ENCODE measurements at regions not wholly inside any gene's neighbourhood (a gene's known extent, or its start where the extent isn't known, plus 50 kb on each side); places are given as distances from the start of the nearest gene placed in this dataset.
"Not testable (repeated sequence)": the region's sequence is repeated elsewhere in the genome, so short reads cannot be mapped to it uniquely, and the experiment has no call there.

DNA sequence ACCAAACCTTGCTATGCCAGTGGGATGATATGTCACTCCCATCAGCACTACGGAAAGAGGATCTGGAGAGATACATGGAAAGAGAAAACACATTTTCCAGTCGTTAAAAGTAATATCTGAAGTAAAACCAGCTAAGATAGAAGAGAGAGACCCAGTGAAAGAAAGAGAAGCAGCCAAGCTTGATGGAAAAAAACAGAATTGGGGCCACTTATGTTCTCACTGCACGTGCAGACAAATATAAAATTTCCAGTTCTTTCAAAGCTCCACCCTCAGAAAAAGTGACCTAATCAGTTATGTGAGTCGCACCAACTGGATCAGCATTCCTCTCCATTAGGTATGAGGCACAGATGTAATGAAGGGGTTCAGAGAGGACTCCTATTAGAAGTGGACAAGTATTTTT is 266.1 kb downstream of the MTERF1 start:
- no peak for DNase-seq (ENCODE audit: extremely low spot score)
- WGBS = 83% methylated on average over 4 of the region's 4 CpGs
- no peaks in the 10 kb centered on the region for H3K4me1 ChIP-seq (ENCODE audit: insufficient read depth)
- no peaks in the 10 kb centered on the region for H3K36me3 ChIP-seq (ENCODE audit: insufficient read depth)
- H3K27ac ChIP-seq (ENCODE audit: low read depth) = no peak overlapping the region
- no peak overlapping the region for H3K4me3 ChIP-seq (ENCODE audit: low read depth, low read length)

DNA sequence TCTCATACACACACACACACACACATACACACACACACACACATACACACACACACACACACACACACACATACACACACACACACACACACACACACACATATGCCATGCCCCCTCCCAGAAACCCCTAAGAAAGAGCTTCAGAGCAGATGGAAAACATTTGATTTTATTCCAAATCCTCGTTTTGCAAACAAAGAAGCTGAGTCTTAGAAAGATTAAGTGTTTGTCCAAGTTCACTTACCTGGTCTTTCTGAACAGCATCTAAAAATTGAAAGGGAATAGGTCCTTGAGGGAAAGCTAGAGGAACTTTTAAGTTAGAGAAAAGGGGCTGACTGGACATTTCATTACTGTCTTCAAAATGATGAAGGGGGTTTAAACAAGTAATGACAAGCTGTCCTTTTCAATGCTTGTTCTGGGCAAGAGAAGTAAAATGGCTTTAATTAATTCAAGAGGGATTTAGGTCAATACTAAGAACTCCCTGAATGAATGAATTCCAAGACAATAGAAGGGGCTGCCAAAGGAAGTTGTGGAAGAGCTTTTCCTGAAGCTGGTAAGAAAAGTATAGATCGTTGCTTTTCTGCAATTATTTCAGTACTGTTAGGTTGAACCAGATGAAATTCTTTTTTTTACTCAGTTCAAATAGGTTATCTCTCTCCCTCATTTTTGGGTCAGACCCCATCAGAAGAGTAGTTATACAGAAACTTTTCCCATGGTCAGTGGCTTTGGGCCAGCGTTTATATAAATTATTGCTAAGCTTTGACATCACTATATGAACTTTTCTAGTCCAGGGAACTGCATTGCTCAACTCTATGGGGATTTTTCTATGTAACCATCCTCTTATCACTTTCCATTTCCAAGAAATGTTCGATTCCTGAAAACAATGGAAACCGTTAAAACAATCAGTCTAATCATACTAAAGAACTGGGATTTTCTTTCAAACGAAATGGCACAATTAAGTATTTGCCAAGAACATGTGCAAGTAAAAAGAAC is 261.4 kb downstream of the MTERF1 start:
- no peaks in the 10 kb centered on the region for H3K4me1 ChIP-seq (ENCODE audit: insufficient read depth)
- no peaks in the 10 kb centered on the region for H3K36me3 ChIP-seq (ENCODE audit: insufficient read depth)
- H3K27ac ChIP-seq (ENCODE audit: low read depth) = no peak overlapping the region
- no peak overlapping the region for H3K4me3 ChIP-seq (ENCODE audit: low read depth, low read length)
- WGBS = 44% methylated on average over 6 of the region's 6 CpGs
- no peak for DNase-seq (ENCODE audit: extremely low spot score)

DNA sequence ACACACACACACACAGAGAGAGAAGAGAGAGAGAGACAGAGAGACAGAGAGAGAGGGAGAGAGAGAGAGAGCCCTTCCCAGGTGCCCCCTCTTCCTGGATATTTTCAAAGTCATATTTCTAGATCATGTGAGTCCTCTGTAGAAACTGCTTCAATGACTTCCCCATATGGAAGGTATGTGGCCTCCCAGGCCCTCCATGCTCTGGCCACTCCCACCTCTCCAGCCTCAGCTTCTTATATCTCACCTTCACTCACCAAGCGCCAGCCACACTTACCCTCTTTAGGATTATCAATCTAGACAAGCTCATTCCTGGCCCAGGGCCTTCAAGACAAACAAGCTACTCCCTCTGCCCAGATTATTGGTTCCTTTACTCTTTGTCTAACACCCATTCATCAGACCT is 259.7 kb downstream of the MTERF1 start:
- H3K36me3 ChIP-seq (ENCODE audit: insufficient read depth) = no peaks in the 10 kb centered on the region
- 98% methylated on average over 1 of the region's 1 CpG for WGBS
- H3K27ac ChIP-seq (ENCODE audit: low read depth) = no peak overlapping the region
- no peaks in the 10 kb centered on the region for H3K4me1 ChIP-seq (ENCODE audit: insufficient read depth)
- DNase-seq (ENCODE audit: extremely low spot score) = no peak
- H3K4me3 ChIP-seq (ENCODE audit: low read depth, low read length) = no peak overlapping the region

DNA sequence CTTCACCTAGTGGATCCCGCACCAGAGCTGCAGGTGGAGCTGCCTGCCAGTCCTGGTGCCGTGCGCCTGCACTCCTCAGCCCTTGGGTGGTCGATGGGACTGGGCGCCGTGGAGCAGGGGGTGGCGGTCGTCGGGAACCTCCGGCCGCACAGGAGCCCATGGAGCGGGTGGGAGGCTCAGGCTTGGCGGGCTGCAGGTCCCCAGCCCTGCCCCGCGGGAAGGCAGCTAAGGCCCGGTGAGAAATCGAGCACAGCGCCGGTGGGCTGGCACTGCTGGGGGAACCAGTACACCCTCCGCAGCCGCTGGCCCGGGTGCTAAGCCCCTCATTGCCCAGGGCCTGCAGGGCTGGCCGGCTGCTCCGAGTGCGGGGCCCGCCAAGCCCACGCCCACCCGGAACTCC is 253.2 kb downstream of the MTERF1 start:
- H3K4me3 ChIP-seq (ENCODE audit: low read depth, low read length); H3K27ac ChIP-seq (ENCODE audit: low read depth); DNase-seq (ENCODE audit: extremely low spot score); H3K4me1 ChIP-seq (ENCODE audit: insufficient read depth); H3K36me3 ChIP-seq (ENCODE audit: insufficient read depth): not testable (repeated sequence)
- 95% methylated on average over 28 of the region's 28 CpGs for WGBS

DNA sequence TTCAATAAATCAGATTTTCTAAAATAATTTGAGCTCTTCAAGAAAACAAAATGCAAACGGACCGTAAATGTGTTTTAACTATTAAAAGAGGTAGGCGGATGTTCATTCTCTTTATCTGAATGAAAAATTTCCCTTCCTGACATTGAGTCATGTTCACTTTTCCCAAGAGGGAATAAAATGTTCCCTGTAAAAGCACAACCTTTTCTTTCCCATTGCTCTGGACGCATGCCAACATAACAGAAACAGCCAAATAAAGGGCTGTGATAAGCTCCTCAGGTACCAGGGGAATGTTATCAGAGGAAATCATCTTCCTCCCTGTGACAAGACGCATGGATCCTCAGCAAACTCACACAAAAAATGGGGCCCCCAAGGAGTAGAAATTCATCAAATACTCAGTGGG is 251.8 kb downstream of the MTERF1 start:
- DNase-seq (ENCODE audit: extremely low spot score) = no peak
- no peaks in the 10 kb centered on the region for H3K4me1 ChIP-seq (ENCODE audit: insufficient read depth)
- H3K4me3 ChIP-seq (ENCODE audit: low read depth, low read length) = no peak overlapping the region
- no peak overlapping the region for H3K27ac ChIP-seq (ENCODE audit: low read depth)
- H3K36me3 ChIP-seq (ENCODE audit: insufficient read depth) = no peaks in the 10 kb centered on the region
- 46% methylated on average over 5 of the region's 5 CpGs for WGBS

DNA sequence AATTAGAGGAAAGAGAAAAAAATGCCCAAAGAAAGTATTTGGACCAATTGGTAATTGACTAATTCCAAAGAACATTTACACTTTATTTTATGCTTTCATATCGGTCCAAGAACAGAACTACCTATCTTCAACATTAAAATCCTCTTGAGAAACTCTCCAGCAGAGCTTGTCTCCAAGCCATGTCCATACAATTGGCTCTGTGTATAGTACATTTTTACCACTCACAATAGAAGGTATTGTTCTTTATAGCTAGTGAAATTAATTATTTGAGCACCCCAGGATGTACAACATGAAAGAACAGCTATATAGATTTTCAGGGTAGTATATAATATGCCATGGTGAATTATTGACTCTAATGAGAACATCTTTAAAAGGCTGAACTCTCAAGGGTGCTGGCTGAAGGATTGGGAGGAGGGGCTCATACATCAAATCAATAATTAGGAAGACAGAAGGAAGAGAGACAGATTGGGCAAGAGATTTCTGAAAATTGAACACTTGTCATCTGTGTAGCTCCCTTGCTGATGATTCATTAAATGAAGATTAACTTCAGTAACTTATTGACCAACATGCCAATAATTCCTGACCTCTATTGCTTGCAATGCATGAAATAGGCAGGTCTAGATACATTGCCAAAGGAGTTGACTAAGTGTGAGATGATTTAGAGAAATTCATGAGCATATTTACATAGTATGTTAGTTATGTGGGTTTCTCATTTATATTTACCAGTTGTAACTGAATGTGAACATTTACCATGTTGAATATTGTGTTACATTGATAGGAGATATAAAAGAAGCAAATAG is 249.7 kb downstream of the MTERF1 start:
- H3K4me1 ChIP-seq (ENCODE audit: insufficient read depth) = no peaks in the 10 kb centered on the region
- WGBS = 93% methylated on average over 1 of the region's 1 CpG

DNA sequence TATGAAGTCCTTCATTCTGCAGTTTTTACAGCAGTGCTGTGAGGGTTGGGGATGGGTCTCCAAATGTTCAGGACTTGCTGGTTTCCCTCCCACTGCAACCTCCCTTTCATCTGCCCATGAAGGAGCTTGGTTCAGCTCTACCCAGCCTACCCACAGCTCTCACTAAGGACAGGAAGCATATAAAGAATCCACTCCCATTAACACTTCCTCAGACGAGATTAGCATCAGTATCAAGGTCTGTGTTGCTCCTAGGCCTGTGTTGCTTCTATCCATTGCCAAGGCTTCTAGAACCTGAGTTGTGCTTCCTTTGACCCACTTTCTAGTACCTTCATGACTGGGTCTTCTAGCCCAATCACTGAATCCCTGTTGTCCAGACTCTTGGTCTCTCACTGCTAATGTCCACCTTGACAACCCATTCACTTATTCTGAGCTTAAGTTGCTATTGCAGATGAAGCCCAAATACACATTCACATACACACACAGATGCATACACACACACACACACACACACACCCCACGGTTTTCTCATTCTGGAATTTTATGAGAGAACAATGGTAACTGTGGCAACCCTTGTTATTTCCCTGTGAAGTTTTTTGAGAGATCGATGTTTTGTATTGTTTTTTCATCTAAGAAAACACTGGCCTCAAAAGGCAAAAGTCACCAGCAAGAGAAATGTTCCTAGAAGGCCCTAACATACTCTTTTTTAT is 248.1 kb downstream of the MTERF1 start:
- WGBS = 64% methylated on average over 3 of the region's 3 CpGs
- Histone ChIP-seq H3K27ac (ENCODE audit: low read depth) (no peak overlapping the region), H3K4me3 (ENCODE audit: low read depth, low read length) (no peak overlapping the region), H3K36me3 (ENCODE audit: insufficient read depth) (no peaks in the 10 kb centered on the region), H3K4me1 (ENCODE audit: insufficient read depth) (no peaks in the 10 kb centered on the region)
- DNase-seq (ENCODE audit: extremely low spot score) = no peak

More for the DNA sequence above, 249.7 kb downstream of the MTERF1 start:
- no peak for DNase-seq (ENCODE audit: extremely low spot score)
- Histone ChIP-seq H3K4me3 (ENCODE audit: low read depth, low read length) (no peak overlapping the region), H3K36me3 (ENCODE audit: insufficient read depth) (no peaks in the 10 kb centered on the region), H3K27ac (ENCODE audit: low read depth) (no peak overlapping the region)

DNA sequence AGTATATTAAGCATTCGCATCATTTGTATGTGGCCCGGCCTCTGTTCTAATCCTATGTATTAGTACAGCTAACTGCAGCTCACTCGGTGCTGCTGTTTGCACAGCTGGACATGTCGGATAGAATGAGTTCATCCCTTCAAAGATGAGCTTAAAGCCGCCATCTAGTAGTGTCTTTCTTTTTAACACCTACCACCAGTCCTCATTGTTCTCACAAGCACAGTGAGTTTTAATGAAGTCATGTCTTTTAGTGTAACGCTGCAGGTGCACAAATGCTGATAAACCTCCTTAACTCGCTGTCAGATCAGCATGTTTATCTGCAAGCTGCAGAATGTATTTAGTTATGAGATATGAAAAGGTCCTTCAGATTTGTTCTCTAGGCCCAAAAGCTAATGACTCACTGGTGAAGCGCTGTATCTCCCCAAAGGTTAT is 247.5 kb downstream of the MTERF1 start:
- Histone ChIP-seq H3K27ac (ENCODE audit: low read depth) (no peak overlapping the region), H3K36me3 (ENCODE audit: insufficient read depth) (no peaks in the 10 kb centered on the region), H3K4me3 (ENCODE audit: low read depth, low read length) (no peak overlapping the region), H3K4me1 (ENCODE audit: insufficient read depth) (no peaks in the 10 kb centered on the region)
- no peak for DNase-seq (ENCODE audit: extremely low spot score)
- 88% methylated on average over 8 of the region's 8 CpGs for WGBS

DNA sequence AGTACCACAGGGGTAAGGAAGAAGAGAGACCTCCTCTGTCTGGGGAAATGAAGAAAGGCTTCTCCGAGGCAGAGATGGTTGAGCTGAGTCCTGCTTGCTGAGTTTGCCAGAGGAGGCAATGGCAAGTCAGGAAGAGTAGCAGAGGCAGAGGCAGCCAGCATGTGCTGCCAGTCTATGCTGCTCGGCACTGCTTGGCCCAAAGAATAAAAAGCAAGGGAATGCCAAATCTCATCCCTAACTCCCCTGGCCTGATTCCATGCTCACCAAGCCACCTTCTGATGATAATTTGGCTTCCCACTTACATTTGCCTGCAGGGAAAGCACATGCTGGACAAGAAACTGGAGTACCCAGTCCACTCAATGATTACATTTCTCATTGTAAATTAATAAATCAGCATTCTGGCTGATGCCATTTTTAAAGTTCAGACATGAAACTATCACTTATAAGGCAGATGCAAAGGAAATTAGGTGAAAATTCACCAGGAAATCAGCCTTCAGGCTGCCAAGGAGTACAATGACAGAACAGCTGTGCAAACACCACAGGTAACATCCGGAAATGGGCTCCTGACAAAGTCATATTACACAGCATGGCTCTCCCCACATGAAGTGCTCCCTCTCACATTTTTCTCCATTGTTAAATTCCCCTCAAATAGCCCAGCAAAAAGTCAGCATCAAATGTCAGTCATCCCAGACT is 245.9 kb downstream of the MTERF1 start:
- Histone ChIP-seq H3K36me3 (ENCODE audit: insufficient read depth) (no peaks in the 10 kb centered on the region), H3K27ac (ENCODE audit: low read depth) (no peak overlapping the region), H3K4me3 (ENCODE audit: low read depth, low read length) (no peak overlapping the region), H3K4me1 (ENCODE audit: insufficient read depth) (no peaks in the 10 kb centered on the region)
- WGBS = 78% methylated on average over 3 of the region's 3 CpGs
- DNase-seq (ENCODE audit: extremely low spot score) = no peak

DNA sequence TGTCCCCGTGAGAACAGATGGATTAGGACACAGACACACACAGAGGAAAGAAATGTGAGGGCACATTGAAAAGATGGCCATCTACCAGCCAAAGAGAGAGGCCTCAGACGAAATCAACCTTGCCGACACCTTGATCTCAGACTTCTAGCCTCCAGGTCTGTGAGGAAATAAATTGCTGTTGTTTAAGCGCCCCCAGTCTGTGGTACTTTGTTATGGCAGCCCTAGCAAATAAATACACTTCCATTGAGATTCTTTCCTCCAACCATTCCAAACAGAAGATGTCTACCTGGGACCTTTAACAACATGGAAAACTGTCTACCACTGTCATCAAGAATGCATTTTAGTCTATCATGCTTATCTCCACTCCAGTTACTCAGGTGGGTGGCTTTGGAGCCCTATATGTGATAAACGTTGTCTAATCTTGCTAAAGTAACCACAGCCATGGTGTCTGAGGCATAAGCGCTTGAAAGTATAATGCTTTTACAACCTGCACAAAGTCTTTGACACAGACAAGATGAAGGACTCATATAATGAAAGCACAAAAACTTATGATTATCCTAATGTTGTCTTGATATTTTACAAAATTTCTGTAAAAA is 244.3 kb downstream of the MTERF1 start:
- H3K27ac ChIP-seq (ENCODE audit: low read depth) = no peak overlapping the region
- H3K36me3 ChIP-seq (ENCODE audit: insufficient read depth) = no peaks in the 10 kb centered on the region
- 75% methylated on average over 6 of the region's 6 CpGs for WGBS
- H3K4me3 ChIP-seq (ENCODE audit: low read depth, low read length) = no peak overlapping the region
- no peak for DNase-seq (ENCODE audit: extremely low spot score)
- no peaks in the 10 kb centered on the region for H3K4me1 ChIP-seq (ENCODE audit: insufficient read depth)

DNA sequence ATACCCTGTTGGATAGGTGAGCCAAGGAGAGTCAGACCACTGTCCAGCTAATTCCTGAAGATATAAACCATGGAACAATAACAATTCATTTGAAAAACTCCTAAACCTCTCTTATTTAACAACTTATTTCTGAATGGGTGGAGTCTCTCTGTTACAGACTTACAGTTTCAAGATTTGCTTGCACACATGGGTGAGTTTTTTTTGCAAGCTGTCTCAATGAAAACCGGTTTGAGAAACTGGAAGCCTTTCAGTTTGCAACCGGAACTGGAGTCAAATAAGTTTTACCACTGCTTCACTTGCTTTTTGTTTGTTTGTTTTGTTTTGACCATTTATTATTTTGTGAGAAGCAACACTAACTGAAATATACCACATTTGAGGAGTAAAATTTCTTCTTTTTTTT is 243.8 kb downstream of the MTERF1 start:
- no peak overlapping the region for H3K4me3 ChIP-seq (ENCODE audit: low read depth, low read length)
- DNase-seq (ENCODE audit: extremely low spot score) = no peak
- WGBS = 80% methylated on average over 2 of the region's 2 CpGs
- no peaks in the 10 kb centered on the region for H3K4me1 ChIP-seq (ENCODE audit: insufficient read depth)
- no peaks in the 10 kb centered on the region for H3K36me3 ChIP-seq (ENCODE audit: insufficient read depth)
- H3K27ac ChIP-seq (ENCODE audit: low read depth) = no peak overlapping the region

DNA sequence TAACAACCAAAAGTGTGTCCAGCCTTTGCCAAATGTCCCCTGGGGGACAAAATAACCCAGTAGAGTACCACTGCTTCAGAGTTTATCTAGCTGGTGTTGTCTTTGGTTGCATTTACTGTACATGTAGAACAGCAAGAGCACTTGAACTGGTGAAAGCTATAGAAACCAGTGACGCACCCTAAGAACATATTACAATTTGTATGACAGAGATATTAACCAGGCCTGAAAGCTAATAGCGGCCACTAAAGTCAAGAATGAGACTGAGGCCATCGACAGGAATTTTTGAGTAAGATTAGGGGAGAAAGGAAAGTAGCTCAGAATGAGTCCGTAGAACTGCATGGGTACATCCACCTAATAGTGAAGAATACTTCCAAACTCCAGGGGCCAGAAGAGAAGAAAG is 236.2 kb downstream of the MTERF1 start:
- Histone ChIP-seq H3K4me1 (ENCODE audit: insufficient read depth) (no peaks in the 10 kb centered on the region), H3K27ac (ENCODE audit: low read depth) (no peak overlapping the region), H3K4me3 (ENCODE audit: low read depth, low read length) (no peak overlapping the region), H3K36me3 (ENCODE audit: insufficient read depth) (no peaks in the 10 kb centered on the region)
- 76% methylated on average over 4 of the region's 4 CpGs for WGBS
- no peak for DNase-seq (ENCODE audit: extremely low spot score)

DNA sequence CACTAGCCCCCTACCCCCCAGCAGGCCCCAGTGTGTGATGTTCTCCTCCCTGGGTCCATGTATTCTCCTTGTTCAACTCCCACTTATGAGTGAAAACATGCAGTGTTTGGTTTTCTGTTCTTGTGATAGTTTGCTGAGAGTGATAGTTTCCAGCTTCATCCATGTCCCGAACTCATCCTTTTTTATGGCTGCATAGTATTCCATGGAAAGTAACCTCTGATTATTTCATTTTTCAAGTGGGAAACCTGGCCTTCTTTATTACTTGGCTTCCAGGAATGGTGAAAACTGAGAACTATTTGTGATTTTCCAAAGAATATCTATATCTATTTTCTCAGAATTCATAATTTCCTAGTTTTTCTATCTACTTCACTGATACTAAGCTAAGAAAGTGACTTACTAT is 235.0 kb downstream of the MTERF1 start:
- Histone ChIP-seq H3K36me3 (ENCODE audit: insufficient read depth) (no peaks in the 10 kb centered on the region), H3K4me1 (ENCODE audit: insufficient read depth) (no peaks in the 10 kb centered on the region), H3K27ac (ENCODE audit: low read depth) (no peak overlapping the region), H3K4me3 (ENCODE audit: low read depth, low read length) (no peak overlapping the region)
- WGBS = 96% methylated on average over 1 of the region's 1 CpG
- no peak for DNase-seq (ENCODE audit: extremely low spot score)
